ENCODE measurements at regions not wholly inside any gene's neighbourhood (a gene's known extent, or its start where the extent isn't known, plus 50 kb on each side); places are given as distances from the start of the nearest gene placed in this dataset.

- no peak for TF ChIP-seq CTCF (IDR thresholded peaks at IDR 0.05)
- no peak for TF ChIP-seq POLR2A (IDR thresholded peaks at IDR 0.05)
- TF ChIP-seq POLR2AphosphoS5 (IDR thresholded peaks at IDR 0.05): no peak
- TF ChIP-seq EP300 (IDR thresholded peaks at IDR 0.05; ENCODE audit: low read depth): no peak
Observed at GRCh38 chr1:209399800-209400199, 183.7 kb upstream of the CAMK1G start.
